ENCODE measurements at regions not wholly inside any gene's neighbourhood (a gene's known extent, or its start where the extent isn't known, plus 50 kb on each side); places are given as distances from the start of the nearest gene placed in this dataset.
A peak's percentile ranks its signal among the peaks of the same experiment; 100 is the strongest.

- no peak for DNase-seq (ENCODE audit: low read depth in 2 of 2)
- H3K4me3 ChIP-seq (replicated peaks in 1 of 2; ENCODE audit: low read depth in 2 of 2, low read length in 2 of 2): no peak overlapping the region
- no peak for TF ChIP-seq CTCF (IDR thresholded peaks at IDR 0.05; ENCODE audit: low read depth, low read length)
Measured at GRCh38 chr3:64410226-64410625, 185.0 kb upstream of the PRICKLE2 start.

GRCh38 chr3:64408770-64409169, 183.5 kb upstream of the PRICKLE2 start:
- DNase-seq (ENCODE audit: low read depth in 2 of 2): peak in 1 of 2 donors; percentile 62
- no peak overlapping the region for H3K4me3 ChIP-seq (replicated peaks in 1 of 2; ENCODE audit: low read depth in 2 of 2, low read length in 2 of 2)
- TF ChIP-seq CTCF (IDR thresholded peaks at IDR 0.05; ENCODE audit: low read depth, low read length): no peak

GRCh38 chr3:64406271-64406670, 181.0 kb upstream of the PRICKLE2 start:
- no peak for DNase-seq (ENCODE audit: low read depth in 2 of 2)
- no peak overlapping the region for H3K4me3 ChIP-seq (replicated peaks in 1 of 2; ENCODE audit: low read depth in 2 of 2, low read length in 2 of 2)
- no peak for TF ChIP-seq CTCF (IDR thresholded peaks at IDR 0.05; ENCODE audit: low read depth, low read length)

DNA sequence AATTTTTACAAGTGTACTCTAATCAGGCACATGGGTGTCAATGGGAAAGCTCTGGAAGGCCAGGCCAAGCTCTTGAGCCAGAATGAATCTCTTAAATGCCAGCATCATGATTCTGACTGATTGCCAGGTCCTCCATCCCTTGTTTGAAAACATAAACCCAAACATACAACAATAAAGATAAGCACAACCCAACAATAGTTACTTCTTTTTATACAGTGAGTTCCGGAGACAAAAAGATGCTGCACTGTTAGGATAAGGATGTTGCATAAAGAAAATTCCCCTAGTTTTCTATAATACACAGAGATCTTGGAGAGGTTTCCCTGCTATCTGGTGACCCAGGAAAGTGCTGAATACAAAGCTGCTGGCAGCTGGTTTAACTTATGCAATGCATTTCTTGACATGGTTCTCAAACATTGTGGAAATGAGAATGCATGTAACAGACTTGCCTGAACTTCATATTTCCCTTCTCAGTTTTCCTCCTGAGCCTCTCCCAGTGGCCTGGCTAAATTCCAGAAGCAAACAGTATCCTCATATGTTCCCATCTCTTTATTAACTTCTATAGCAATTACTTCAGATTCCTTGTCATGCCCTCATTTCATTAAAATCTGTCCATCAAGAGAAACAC, 180.1 kb upstream of the PRICKLE2 start:
- DNase-seq (ENCODE audit: low read depth in 2 of 2): peak in 1 of 2 donors; percentile 71
- H3K4me3 ChIP-seq (replicated peaks in 1 of 2; ENCODE audit: low read depth in 2 of 2, low read length in 2 of 2): no peak overlapping the region
- no peak for TF ChIP-seq CTCF (IDR thresholded peaks at IDR 0.05; ENCODE audit: low read depth, low read length)

GRCh38 chr3:64400706-64401105, 175.4 kb upstream of the PRICKLE2 start:
- no peak for TF ChIP-seq CTCF (IDR thresholded peaks at IDR 0.05; ENCODE audit: low read depth, low read length)
- no peak overlapping the region for H3K4me3 ChIP-seq (replicated peaks in 1 of 2; ENCODE audit: low read depth in 2 of 2, low read length in 2 of 2)

GRCh38 chr3:64399205-64399800, 174.0 kb upstream of the PRICKLE2 start:
- DNase-seq (ENCODE audit: low read depth in 2 of 2): peak; percentile 80 to 81
- no peak overlapping the region for H3K4me3 ChIP-seq (replicated peaks in 1 of 2; ENCODE audit: low read depth in 2 of 2, low read length in 2 of 2)
- TF ChIP-seq CTCF (IDR thresholded peaks at IDR 0.05; ENCODE audit: low read depth, low read length): peak; percentile 83

More at GRCh38 chr3:64400706-64401105, 175.4 kb upstream of the PRICKLE2 start:
- DNase-seq (ENCODE audit: low read depth in 2 of 2): no peak
